ENCODE measurements at regions not wholly inside any gene's neighbourhood (a gene's known extent, or its start where the extent isn't known, plus 50 kb on each side); places are given as distances from the start of the nearest gene placed in this dataset.
"Not testable (repeated sequence)": the region's sequence is repeated elsewhere in the genome, so short reads cannot be mapped to it uniquely, and the experiment has no call there.

DNA sequence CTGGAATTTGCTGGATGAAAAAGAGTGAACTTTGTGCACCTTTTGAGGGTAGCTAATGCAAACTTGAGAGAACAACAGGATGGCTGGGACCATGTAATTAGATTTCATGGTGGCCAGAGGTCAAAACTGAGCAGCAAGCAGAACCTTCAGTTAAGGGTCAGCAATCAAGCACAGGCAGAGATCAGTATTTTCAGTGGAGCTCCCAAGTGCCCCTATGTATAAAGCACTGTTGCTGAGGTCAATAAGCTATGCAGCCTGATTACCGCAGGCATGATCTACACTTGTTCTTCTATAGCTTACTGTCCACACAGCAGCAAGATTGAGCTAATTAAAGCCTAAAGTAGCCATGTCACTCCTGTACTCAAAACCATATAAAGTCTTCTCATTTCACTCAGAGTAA lies 62.1 kb upstream of the TMC1 start:
- no peak for DNase-seq (ENCODE audit: low read depth)
- TF ChIP-seq CTCF (conservative IDR thresholded peaks at IDR 0.05; ENCODE audit: low read depth, low read length) = no peak
- no peak overlapping the region for H3K4me3 ChIP-seq (ENCODE audit: low read depth, low read length)

- H3K4me3 ChIP-seq (ENCODE audit: low read depth, low read length) = no peak overlapping the region
- no peak for DNase-seq (ENCODE audit: low read depth)
- TF ChIP-seq CTCF (conservative IDR thresholded peaks at IDR 0.05; ENCODE audit: low read depth, low read length) = no peak
These were observed 63.3 kb upstream of the TMC1 start for GRCh38 chr9:72458153-72458552.

- H3K4me3 ChIP-seq (ENCODE audit: low read depth, low read length) = no peak overlapping the region
- no peak for TF ChIP-seq CTCF (conservative IDR thresholded peaks at IDR 0.05; ENCODE audit: low read depth, low read length)
- no peak for DNase-seq (ENCODE audit: low read depth)
These were observed 64.0 kb upstream of the TMC1 start for GRCh38 chr9:72457366-72457765.

- TF ChIP-seq CTCF (conservative IDR thresholded peaks at IDR 0.05; ENCODE audit: low read depth, low read length) = no peak
- no peak for DNase-seq (ENCODE audit: low read depth)
- H3K4me3 ChIP-seq (ENCODE audit: low read depth, low read length) = no peak overlapping the region
These were observed 66.4 kb upstream of the TMC1 start for GRCh38 chr9:72454871-72455491.

GRCh38 chr9:72453797-72454196 lies 67.6 kb upstream of the TMC1 start:
- no peak overlapping the region for H3K4me3 ChIP-seq (ENCODE audit: low read depth, low read length)
- TF ChIP-seq CTCF (conservative IDR thresholded peaks at IDR 0.05; ENCODE audit: low read depth, low read length) = no peak
- no peak for DNase-seq (ENCODE audit: low read depth)

- DNase-seq (ENCODE audit: low read depth); H3K4me3 ChIP-seq (ENCODE audit: low read depth, low read length): not testable (repeated sequence)
These were observed 75.2 kb upstream of the TMC1 start for GRCh38 chr9:72446241-72446640.

GRCh38 chr9:72445306-72445995 lies 76.0 kb upstream of the TMC1 start:
- peak; percentile 25 for DNase-seq (ENCODE audit: low read depth)
- TF ChIP-seq CTCF (conservative IDR thresholded peaks at IDR 0.05; ENCODE audit: low read depth, low read length) = no peak
- H3K4me3 ChIP-seq (ENCODE audit: low read depth, low read length) = no peak overlapping the region
